ENCODE measurements at regions not wholly inside any gene's neighbourhood (a gene's known extent, or its start where the extent isn't known, plus 50 kb on each side); places are given as distances from the start of the nearest gene placed in this dataset.

DNA sequence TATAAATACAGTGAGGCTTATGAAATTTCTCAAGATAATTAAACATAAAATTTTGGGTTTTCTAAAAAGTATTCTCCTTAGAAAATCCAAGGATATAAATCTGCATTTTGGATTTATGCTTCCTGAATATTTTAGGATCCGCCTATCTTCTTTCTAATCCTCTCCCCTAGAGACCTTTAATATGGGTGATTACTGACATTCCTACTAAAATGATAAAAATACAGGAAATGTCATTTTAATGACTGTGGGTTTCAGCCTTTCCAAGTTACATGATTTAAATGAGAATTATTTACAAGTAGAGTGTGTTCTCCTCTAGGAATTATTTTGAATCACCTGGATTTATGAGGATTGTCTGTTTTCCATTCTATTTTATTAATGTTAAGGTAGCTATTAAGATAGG is 150.4 kb downstream of the C7orf25 start:
- Histone ChIP-seq H3K79me2 (ENCODE audit: insufficient read depth, low read length) (no peaks in the 10 kb centered on the region), H3K4me1 (ENCODE audit: control insufficient read depth in 1 of 2, insufficient read depth in 2 of 2, low read length in 2 of 2) (no peaks in the 10 kb centered on the region), H3K9ac (ENCODE audit: low read length) (no peak overlapping the region), H3K36me3 (ENCODE audit: control insufficient read depth in 1 of 2, insufficient read depth in 2 of 2, low read length in 2 of 2) (no peaks in the 10 kb centered on the region), H4K20me1 (ENCODE audit: insufficient read depth) (no peaks in the 10 kb centered on the region), H3K4me3 (replicated peaks in 1 of 2; ENCODE audit: low read depth in 1 of 2, low read length in 2 of 2) (no peak overlapping the region), H2AFZ (ENCODE audit: low read depth, low read length, poor library complexity, severe bottlenecking) (no peak overlapping the region), H3K9me3 (ENCODE audit: control insufficient read depth in 1 of 2, insufficient read depth in 1 of 2, low read depth in 1 of 2, low read length in 2 of 2) (no peaks in the 10 kb centered on the region), H3K9me2 (ENCODE audit: insufficient read depth) (no peaks in the 10 kb centered on the region), H3K4me2 (ENCODE audit: low read length) (no peak overlapping the region), H3K27me3 (ENCODE audit: insufficient read depth, low read length) (peaks cover 19% of the 10 kb centered on the region; the same call in 1 of the 2 replicates), H3K27ac (ENCODE audit: low read depth, low read length) (no peak overlapping the region)
- TF ChIP-seq, protein P1, sequence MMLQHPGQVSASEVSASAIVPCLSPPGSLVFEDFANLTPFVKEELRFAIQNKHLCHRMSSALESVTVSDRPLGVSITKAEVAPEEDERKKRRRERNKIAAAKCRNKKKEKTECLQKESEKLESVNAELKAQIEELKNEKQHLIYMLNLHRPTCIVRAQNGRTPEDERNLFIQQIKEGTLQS (IDR thresholded peaks at IDR 0.05), result no peak
- TF ChIP-seq SIN3A (IDR thresholded peaks at IDR 0.05; ENCODE audit: low read depth) (no peak), FOSL1 (IDR thresholded peaks at IDR 0.05; ENCODE audit: low read depth) (no peak), EGR1 (IDR thresholded peaks at IDR 0.05; ENCODE audit: low read depth) (no peak), ZNF274 (IDR thresholded peaks at IDR 0.05; ENCODE audit: low read depth, low read length) (no peak), CBX3 (IDR thresholded peaks at IDR 0.05; ENCODE audit: low read depth) (no peak)
- no peak for ATAC-seq
- no TSS peak for BruUV-seq (replicated peaks)
- ChIA-PET CTCF (no interaction called here), RAD21 (ENCODE audit: low non-redundant PET in 1 of 2, low total read pairs in 2 of 2, uncharacterized antibody in 2 of 2, unreplicated experiment in 2 of 2) (no interaction called here), POLR2A (no interaction called here)
- intact Hi-C loops (cut with micrococcal nuclease), result no loop called here
- DNase-seq (ENCODE audit: low read depth, low spot score), result no peak

DNA sequence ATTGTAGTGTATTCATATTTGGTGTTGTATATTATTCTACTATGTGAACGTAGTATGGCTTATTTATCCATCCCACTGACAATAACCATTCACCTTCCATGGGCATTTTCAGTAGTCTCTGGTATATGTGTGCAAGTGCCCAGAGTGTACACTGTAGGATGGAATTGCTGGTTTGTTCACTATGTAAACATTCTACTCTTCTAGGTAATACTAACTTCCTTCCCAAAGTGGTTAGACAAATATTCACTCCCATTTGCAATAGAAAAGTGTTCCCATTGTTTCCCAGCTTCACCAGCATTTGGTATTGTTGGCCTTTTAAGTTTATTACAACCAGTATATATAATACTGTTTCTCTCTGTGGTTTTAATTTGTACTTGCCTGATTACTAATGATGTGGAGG is 153.7 kb downstream of the C7orf25 start:
- CTCF ChIA-PET, result no interaction called here
- no TSS peak for BruUV-seq (replicated peaks)
- H3K4me1 ChIP-seq (ENCODE audit: control insufficient read depth in 1 of 2, insufficient read depth in 2 of 2, low read length in 2 of 2), result no peaks in the 10 kb centered on the region
- no peaks in the 10 kb centered on the region for H3K79me2 ChIP-seq (ENCODE audit: insufficient read depth, low read length)
- no peaks in the 10 kb centered on the region for H4K20me1 ChIP-seq (ENCODE audit: insufficient read depth)
- H3K36me3 ChIP-seq (ENCODE audit: control insufficient read depth in 1 of 2, insufficient read depth in 2 of 2, low read length in 2 of 2), result no peaks in the 10 kb centered on the region
- TF ChIP-seq, protein P2, sequence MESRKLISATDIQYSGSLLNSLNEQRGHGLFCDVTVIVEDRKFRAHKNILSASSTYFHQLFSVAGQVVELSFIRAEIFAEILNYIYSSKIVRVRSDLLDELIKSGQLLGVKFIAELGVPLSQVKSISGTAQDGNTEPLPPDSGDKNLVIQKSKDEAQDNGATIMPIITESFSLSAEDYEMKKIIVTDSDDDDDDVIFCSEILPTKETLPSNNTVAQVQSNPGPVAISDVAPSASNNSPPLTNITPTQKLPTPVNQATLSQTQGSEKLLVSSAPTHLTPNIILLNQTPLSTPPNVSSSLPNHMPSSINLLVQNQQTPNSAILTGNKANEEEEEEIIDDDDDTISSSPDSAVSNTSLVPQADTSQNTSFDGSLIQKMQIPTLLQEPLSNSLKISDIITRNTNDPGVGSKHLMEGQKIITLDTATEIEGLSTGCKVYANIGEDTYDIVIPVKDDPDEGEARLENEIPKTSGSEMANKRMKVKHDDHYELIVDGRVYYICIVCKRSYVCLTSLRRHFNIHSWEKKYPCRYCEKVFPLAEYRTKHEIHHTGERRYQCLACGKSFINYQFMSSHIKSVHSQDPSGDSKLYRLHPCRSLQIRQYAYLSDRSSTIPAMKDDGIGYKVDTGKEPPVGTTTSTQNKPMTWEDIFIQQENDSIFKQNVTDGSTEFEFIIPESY (IDR thresholded peaks at IDR 0.05; ENCODE audit: extremely low read depth, insufficient replicate concordance, low read length), result no peak
- TF ChIP-seq, protein P3, sequence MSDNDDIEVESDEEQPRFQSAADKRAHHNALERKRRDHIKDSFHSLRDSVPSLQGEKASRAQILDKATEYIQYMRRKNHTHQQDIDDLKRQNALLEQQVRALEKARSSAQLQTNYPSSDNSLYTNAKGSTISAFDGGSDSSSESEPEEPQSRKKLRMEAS (IDR thresholded peaks at IDR 0.05), result no peak
- no peak for TF ChIP-seq FOSL1 (IDR thresholded peaks at IDR 0.05; ENCODE audit: low read depth)
- TF ChIP-seq SP1 (IDR thresholded peaks at IDR 0.05; ENCODE audit: low read depth), result no peak
- TF ChIP-seq CEBPB (IDR thresholded peaks at IDR 0.05; ENCODE audit: low read depth), result no peak
- no peak for TF ChIP-seq TCF7L2 (IDR thresholded peaks at IDR 0.05; ENCODE audit: borderline replicate concordance, extremely low read depth, insufficient read depth, insufficient read length)
- H3K27me3 ChIP-seq (ENCODE audit: insufficient read depth, low read length), result no peaks in the 10 kb centered on the region; the same call in 1 of the 2 replicates
- no peak overlapping the region for H2AFZ ChIP-seq (ENCODE audit: low read depth, low read length, poor library complexity, severe bottlenecking)
- H3K9me3 ChIP-seq (ENCODE audit: control insufficient read depth in 1 of 2, insufficient read depth in 1 of 2, low read depth in 1 of 2, low read length in 2 of 2), result no peaks in the 10 kb centered on the region
- RAD21 ChIA-PET (ENCODE audit: low non-redundant PET in 1 of 2, low total read pairs in 2 of 2, uncharacterized antibody in 2 of 2, unreplicated experiment in 2 of 2), result no interaction called here
- no peak overlapping the region for H3K9ac ChIP-seq (ENCODE audit: low read length)
- no peak overlapping the region for H3K4me2 ChIP-seq (ENCODE audit: low read length)
- ATAC-seq, result no peak
- H3K9me2 ChIP-seq (ENCODE audit: insufficient read depth), result no peaks in the 10 kb centered on the region
- DNase-seq (ENCODE audit: low read depth, low spot score), result no peak
- no peak overlapping the region for H3K27ac ChIP-seq (ENCODE audit: low read depth, low read length)
- H3K4me3 ChIP-seq (replicated peaks in 1 of 2; ENCODE audit: low read depth in 1 of 2, low read length in 2 of 2), result no peak overlapping the region
- POLR2A ChIA-PET, result no interaction called here
- intact Hi-C loops (cut with micrococcal nuclease), result no loop called here
